ENCODE measurements at regions not wholly inside any gene's neighbourhood (a gene's known extent, or its start where the extent isn't known, plus 50 kb on each side); places are given as distances from the start of the nearest gene placed in this dataset.
"Not testable (repeated sequence)": the region's sequence is repeated elsewhere in the genome, so short reads cannot be mapped to it uniquely, and the experiment has no call there.

DNA sequence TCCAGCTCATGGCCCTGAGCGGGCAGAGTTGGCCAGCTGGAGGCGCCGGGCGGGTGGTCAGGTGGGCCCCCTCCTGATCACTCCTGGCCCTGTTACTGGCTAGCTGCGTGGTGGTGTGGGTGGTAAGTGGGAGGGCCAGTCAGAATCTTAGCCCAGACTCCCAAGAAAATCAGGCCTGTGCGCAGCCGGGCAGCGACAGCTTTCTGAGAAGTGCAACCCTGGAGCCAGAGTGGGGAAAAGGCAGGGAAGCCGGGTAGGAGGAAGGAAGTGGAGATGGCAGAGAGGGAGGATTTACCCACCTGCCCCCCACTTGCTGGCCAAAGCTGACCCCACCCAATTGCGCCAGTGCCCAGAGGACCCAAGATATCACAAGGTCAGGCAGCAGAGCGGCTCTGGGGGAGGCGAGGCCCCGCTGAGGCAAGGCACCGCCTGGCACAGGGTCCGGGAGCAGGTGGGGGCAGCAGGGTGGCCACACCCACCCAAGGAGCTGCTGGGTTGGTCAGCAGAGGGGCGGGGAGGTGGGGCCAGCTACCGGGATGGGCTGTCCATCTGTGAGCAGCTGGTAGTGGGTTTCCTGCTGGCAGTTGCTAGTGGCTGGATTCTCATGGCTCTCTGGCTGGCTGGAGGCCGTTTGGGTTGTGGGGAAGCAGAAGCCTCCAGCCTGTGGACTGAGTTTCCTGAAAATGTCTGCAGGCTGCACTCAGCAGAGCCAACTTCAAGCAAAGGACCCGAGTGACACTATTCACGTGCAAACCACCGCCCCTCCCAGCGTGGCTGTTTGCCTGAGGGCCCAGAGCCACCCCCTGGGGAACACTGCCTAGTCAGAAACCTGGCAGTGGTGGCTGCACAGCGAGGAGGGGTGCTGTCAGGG is 196.4 kb downstream of the IGLL1 start:
- DNase-seq (ENCODE audit: low read depth) (no peak), FAIRE-seq (no peak)
- TF ChIP-seq, protein P1, sequence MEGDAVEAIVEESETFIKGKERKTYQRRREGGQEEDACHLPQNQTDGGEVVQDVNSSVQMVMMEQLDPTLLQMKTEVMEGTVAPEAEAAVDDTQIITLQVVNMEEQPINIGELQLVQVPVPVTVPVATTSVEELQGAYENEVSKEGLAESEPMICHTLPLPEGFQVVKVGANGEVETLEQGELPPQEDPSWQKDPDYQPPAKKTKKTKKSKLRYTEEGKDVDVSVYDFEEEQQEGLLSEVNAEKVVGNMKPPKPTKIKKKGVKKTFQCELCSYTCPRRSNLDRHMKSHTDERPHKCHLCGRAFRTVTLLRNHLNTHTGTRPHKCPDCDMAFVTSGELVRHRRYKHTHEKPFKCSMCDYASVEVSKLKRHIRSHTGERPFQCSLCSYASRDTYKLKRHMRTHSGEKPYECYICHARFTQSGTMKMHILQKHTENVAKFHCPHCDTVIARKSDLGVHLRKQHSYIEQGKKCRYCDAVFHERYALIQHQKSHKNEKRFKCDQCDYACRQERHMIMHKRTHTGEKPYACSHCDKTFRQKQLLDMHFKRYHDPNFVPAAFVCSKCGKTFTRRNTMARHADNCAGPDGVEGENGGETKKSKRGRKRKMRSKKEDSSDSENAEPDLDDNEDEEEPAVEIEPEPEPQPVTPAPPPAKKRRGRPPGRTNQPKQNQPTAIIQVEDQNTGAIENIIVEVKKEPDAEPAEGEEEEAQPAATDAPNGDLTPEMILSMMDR (IDR thresholded peaks at IDR 0.05; ENCODE audit: insufficient read depth, low read length, severe bottlenecking): no peak
- no peaks in the 10 kb centered on the region for H3K36me3 ChIP-seq (ENCODE audit: control insufficient read depth, insufficient read depth, low read length)
- H3K4me3 ChIP-seq (ENCODE audit: low read depth, low read length): no peak overlapping the region
- H3K27me3 ChIP-seq (ENCODE audit: control insufficient read depth, insufficient read depth, low read length): no peaks in the 10 kb centered on the region

DNA sequence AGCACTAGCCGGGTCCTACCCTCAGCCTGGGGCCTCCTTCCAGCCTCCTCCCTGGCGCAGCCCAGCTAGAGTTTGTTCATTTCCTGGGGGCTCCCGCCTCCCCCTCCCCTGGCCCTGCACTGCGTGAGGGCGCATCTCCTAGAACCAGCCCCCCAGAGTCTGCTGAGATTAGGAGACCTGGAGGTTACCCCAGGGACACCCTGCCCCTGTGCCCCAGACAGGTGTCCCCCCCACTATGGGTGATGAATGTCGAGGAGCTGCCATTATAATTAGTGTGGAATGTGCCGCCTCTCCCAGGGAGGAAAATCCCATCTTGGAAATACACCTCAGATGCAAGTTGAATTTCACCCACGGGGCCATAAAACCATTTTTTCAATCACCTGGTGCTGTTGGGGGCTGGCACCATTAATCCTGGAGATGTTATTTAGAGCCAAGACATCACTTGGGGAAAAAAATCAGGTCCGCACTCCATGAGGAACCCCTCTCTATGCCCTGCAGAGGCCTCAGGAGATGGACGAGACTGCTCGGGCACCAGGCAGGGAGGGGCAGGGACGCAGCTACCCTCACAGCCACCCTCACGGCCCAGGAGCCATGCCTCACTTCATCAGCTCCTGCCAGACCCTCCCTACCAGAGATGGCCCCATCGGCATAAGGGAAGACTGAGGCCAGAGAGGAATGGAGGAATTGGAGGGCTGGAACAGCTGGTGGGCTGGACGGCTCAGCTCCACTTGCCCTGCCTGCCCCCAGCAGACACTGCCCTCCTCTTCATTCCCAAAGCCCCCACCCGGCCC is 197.5 kb downstream of the IGLL1 start:
- no peaks in the 10 kb centered on the region for H3K36me3 ChIP-seq (ENCODE audit: control insufficient read depth, insufficient read depth, low read length)
- no peak overlapping the region for H3K4me3 ChIP-seq (ENCODE audit: low read depth, low read length)
- TF ChIP-seq, protein P1 (IDR thresholded peaks at IDR 0.05; ENCODE audit: insufficient read depth, low read length, severe bottlenecking): no peak
- DNase-seq (ENCODE audit: low read depth) (no peak), FAIRE-seq (no peak)
- H3K27me3 ChIP-seq (ENCODE audit: control insufficient read depth, insufficient read depth, low read length): no peaks in the 10 kb centered on the region

DNA sequence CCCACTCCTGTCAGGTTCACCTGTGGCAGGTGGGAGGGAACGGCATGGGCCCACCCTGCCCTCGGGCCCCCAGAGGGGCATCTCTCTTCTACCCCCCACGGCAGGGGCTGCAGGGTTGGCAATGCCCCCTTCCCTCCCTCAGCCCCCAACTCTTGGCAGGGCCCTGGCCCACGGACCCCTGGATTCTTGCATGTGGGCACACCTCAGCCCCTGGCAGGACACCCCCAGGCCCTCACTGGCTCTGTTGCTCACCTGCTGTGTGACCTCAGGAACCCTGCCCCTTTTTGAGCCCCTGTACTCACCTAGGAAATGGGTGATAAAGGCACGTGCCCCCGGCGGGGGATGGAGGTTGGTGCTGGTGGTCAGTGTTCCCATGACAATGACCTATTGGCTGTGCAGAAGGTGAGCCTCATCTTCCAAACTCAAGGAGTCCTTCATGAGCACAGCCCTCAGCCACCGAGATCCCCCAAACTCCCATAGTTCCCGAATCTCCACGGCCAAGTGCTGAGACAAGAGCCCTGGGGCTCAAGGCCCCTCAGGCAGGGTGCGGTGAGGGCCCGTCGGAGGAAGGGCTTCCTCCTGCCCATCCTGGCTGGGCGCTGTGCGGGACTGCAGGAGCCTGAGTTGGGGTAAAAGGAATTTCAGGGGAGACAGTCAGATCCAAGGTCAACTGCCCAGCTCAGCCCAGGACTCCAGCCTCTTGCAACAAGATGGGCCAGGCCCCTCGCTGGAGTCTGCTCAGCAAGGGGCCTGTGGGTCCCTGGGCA is 198.2 kb downstream of the IGLL1 start:
- no peaks in the 10 kb centered on the region for H3K36me3 ChIP-seq (ENCODE audit: control insufficient read depth, insufficient read depth, low read length)
- H3K27me3 ChIP-seq (ENCODE audit: control insufficient read depth, insufficient read depth, low read length): no peaks in the 10 kb centered on the region
- DNase-seq (ENCODE audit: low read depth): no peak
- TF ChIP-seq, protein P1 (IDR thresholded peaks at IDR 0.05; ENCODE audit: insufficient read depth, low read length, severe bottlenecking): no peak
- no peak for FAIRE-seq
- no peak overlapping the region for H3K4me3 ChIP-seq (ENCODE audit: low read depth, low read length)

DNA sequence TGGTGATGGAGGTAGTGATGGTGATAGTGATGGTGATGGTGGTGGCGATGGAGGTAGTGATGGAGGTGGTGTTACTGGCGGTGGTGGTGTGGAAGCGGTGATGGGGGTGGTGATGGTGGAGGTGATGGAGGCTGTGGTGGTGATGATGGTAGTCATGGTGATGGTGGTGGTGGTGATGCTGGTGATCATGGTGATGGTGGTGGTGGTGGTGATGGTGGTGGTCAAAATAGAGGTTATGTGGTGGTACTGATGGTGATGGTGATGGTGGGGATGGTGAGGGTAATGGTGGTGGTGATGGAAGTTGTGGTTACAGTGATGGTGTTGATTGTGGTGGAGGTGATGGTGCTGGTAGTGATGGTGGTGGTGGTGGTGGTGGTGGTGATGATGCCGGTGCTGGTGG is 199.2 kb downstream of the IGLL1 start:
- DNase-seq (ENCODE audit: low read depth) (no peak), FAIRE-seq (no peak)
- no peaks in the 10 kb centered on the region for H3K27me3 ChIP-seq (ENCODE audit: control insufficient read depth, insufficient read depth, low read length)
- H3K36me3 ChIP-seq (ENCODE audit: control insufficient read depth, insufficient read depth, low read length): no peaks in the 10 kb centered on the region
- TF ChIP-seq, protein P1 (IDR thresholded peaks at IDR 0.05; ENCODE audit: insufficient read depth, low read length, severe bottlenecking): no peak
- H3K4me3 ChIP-seq (ENCODE audit: low read depth, low read length): no peak overlapping the region

DNA sequence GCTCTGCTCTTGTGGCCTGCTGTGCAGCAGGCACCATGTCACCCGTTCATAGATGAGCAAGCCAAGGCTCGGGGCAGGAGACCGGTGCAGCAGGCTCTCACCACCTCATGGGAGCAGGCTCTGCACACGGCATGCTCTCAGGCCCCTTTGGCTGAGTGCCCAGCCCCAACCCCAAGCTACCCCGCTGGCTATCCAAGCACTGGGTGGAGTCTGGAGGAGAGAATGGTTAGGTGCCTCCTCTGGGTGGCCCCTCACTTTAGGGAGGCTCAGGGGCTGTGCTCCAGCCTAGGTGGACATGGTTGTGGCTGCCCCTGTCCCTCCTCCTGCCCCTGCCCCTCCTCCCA is 199.9 kb downstream of the IGLL1 start:
- no peak overlapping the region for H3K4me3 ChIP-seq (ENCODE audit: low read depth, low read length)
- H3K36me3 ChIP-seq (ENCODE audit: control insufficient read depth, insufficient read depth, low read length): no peaks in the 10 kb centered on the region
- TF ChIP-seq, protein P1 (IDR thresholded peaks at IDR 0.05; ENCODE audit: insufficient read depth, low read length, severe bottlenecking): no peak
- DNase-seq (ENCODE audit: low read depth) (no peak), FAIRE-seq (no peak)
- no peaks in the 10 kb centered on the region for H3K27me3 ChIP-seq (ENCODE audit: control insufficient read depth, insufficient read depth, low read length)

DNA sequence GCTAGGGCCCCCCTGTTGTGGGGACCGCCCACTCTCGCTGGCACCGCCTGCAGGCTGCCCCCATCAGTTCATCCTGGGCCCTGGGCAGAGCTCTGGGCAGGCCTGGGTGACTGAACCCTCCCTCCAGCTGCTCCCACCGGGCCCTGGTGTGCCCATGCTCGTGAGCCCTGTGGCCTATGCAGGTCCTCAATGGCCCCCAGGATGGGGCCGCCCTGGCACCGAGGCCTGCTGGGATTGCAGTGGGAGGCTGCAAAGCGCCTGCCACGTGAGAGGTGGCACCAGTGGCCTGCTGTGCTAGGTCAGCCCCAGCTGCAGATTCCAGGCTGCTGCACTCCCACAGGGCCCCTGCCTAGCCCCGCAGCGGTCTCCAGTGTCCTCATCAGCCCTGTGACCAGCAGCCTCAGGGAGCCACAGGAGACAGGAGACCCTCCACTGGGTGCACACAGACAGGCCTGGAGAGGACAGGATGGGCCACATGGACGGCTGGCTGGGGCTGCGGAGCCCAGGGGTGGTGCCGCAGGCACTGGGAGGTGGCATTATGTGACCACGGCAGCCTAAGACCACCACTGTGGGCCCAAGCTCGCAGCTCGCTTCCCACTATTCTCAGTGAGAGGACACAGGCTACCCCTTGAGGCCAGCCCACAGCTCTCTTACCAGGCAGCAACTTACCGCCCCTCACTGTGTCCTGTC is 199.4 kb downstream of the BCR start:
- not testable (repeated sequence) for FAIRE-seq; DNase-seq (ENCODE audit: low read depth); H3K4me3 ChIP-seq (ENCODE audit: low read depth, low read length); H3K27me3 ChIP-seq (ENCODE audit: control insufficient read depth, insufficient read depth, low read length); H3K36me3 ChIP-seq (ENCODE audit: control insufficient read depth, insufficient read depth, low read length)

Measured in bronchial epithelial cell (primary cell).